ENCODE measurements at regions not wholly inside any gene's neighbourhood (a gene's known extent, or its start where the extent isn't known, plus 50 kb on each side); places are given as distances from the start of the nearest gene placed in this dataset.

- Mint-ChIP-seq H3K4me1 (no peaks in the 10 kb centered on the region), H3K36me3 (no peaks in the 10 kb centered on the region), H3K27ac (no peak overlapping the region), H3K27me3 (no peaks in the 10 kb centered on the region), H3K4me3 (no peak overlapping the region), H3K9me3 (peaks cover 0 to 5% (median 1%) of the 10 kb centered on the region in 9 donors)
- no peak for ATAC-seq
- POLR2A ChIA-PET = no interaction called here
- no peak for DNase-seq
These were observed 456.8 kb downstream of the PRR32 start for GRCh38 chrX:127276326-127276725.

GRCh38 chrX:127300511-127300910, 481.0 kb downstream of the PRR32 start:
- no peaks in the 10 kb centered on the region for H3K27me3 Mint-ChIP-seq
- no peaks in the 10 kb centered on the region for H3K4me1 Mint-ChIP-seq
- no peak overlapping the region for H3K4me3 Mint-ChIP-seq
- ATAC-seq (no peak), DNase-seq (no peak)
- H3K9me3 Mint-ChIP-seq = peaks cover 0 to 2% (median 0%) of the 10 kb centered on the region in 9 donors
- no peaks in the 10 kb centered on the region for H3K36me3 Mint-ChIP-seq
- POLR2A ChIA-PET = no interaction called here
- H3K27ac Mint-ChIP-seq = no peak overlapping the region

DNA sequence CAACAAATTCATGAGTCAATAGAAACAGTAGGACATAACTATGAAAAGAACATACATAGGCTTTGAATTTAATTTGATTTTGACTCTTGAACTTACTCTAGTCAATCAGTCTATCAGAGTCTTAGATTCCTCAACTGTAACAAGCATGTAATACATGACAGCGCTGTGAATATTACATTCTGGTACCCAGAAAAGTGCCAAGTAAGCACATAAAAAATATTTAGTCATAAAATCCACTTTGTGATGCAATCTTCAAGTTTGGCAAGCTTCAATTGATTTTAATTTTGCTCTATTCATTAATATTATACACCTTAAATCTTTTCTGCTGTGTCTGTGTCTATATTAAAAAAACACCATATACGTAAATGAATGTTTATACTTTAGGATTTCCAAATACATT, 483.3 kb downstream of the PRR32 start:
- POLR2A ChIA-PET = no interaction called here
- no peak overlapping the region for H3K27ac Mint-ChIP-seq
- no peaks in the 10 kb centered on the region for H3K36me3 Mint-ChIP-seq
- no peak for ATAC-seq
- H3K9me3 Mint-ChIP-seq = peaks cover 0 to 9% (median 0%) of the 10 kb centered on the region in 9 donors
- DNase-seq = no peak
- H3K4me1 Mint-ChIP-seq = no peaks in the 10 kb centered on the region
- no peak overlapping the region for H3K4me3 Mint-ChIP-seq
- no peaks in the 10 kb centered on the region for H3K27me3 Mint-ChIP-seq

DNA sequence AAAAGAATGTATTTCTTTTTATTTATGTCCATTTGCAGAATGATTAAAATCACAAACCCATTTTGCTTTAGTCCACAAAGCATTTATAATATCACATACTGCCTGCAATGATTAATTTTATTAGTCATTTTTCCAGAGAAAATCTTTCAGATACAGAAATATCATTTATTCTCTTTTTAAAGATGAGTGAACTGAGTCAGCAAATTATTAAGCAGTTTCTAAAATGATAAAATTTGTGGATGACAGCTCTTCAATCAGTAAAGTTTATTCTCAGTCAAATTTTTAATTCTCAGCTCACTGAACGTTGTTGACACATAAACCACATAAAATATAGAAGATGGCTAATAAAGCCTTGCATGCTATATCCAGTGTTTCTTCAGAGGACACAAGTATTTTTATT, 485.5 kb downstream of the PRR32 start:
- DNase-seq (no peak), ATAC-seq (no peak)
- POLR2A ChIA-PET = no interaction called here
- Mint-ChIP-seq H3K27ac (no peak overlapping the region), H3K27me3 (no peaks in the 10 kb centered on the region), H3K36me3 (no peaks in the 10 kb centered on the region), H3K9me3 (peaks cover 0 to 18% (median 0%) of the 10 kb centered on the region in 9 donors), H3K4me3 (no peak overlapping the region), H3K4me1 (no peaks in the 10 kb centered on the region)

DNA sequence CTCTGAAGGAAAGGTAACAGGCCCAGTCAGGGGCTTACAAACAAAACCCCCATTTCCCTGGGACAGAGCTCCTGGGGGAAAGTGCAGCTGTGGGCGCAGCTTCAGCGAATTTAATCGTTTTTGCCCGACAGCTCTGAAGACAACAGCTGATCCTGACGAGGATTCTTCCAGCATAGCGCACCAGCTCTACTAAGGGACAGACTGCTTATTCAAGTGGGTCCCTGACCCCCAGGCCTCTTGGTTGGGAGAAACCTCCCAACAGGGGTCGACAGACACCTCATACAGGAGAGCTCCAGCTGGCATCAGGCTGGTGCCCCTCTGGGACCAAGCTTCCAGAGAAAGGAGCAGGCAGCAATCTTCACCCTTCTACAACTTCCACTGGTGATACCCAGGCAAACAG, 486.7 kb downstream of the PRR32 start:
- no peaks in the 10 kb centered on the region for H3K4me1 Mint-ChIP-seq
- no peak overlapping the region for H3K27ac Mint-ChIP-seq
- POLR2A ChIA-PET = no interaction called here
- no peaks in the 10 kb centered on the region for H3K27me3 Mint-ChIP-seq
- H3K9me3 Mint-ChIP-seq = peaks cover 0 to 18% (median 3%) of the 10 kb centered on the region in 9 donors
- peak in 1 of 10 donors; percentile 30 for DNase-seq
- no peak for ATAC-seq
- no peak overlapping the region for H3K4me3 Mint-ChIP-seq
- H3K36me3 Mint-ChIP-seq = no peaks in the 10 kb centered on the region

- Mint-ChIP-seq H3K4me3 (no peak overlapping the region), H3K27me3 (no peaks in the 10 kb centered on the region), H3K27ac (no peak overlapping the region), H3K4me1 (no peaks in the 10 kb centered on the region), H3K9me3 (peaks cover 0 to 5% (median 0%) of the 10 kb centered on the region in 9 donors), H3K36me3 (no peaks in the 10 kb centered on the region)
- ATAC-seq = no peak
- DNase-seq = no peak
- POLR2A ChIA-PET = no interaction called here
These were observed 494.1 kb downstream of the PRR32 start for GRCh38 chrX:127313635-127314034.

DNA sequence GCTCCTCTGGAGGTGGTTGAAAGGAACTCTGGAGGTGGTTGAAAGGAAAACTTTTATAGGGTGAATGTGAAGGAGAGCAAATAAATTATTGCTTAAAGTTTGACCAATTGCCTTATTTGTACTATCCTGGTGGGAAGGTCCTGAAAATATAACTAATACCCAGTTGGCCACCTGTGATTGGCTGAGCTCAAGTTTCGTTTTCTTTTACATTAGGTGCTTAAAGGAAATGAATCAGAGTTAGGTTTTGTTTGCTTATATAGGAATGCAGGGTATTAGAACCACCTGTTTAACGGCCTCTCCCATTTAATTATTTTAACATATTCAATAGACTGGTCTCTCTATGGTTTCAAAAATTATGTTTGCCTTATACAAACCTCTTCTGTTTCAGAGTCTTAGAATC, 497.6 kb downstream of the PRR32 start:
- Mint-ChIP-seq H3K36me3 (no peaks in the 10 kb centered on the region), H3K27me3 (peaks cover 0 to 1% (median 0%) of the 10 kb centered on the region in 5 donors), H3K4me1 (no peaks in the 10 kb centered on the region), H3K9me3 (peaks cover 0 to 9% (median 0%) of the 10 kb centered on the region in 9 donors), H3K27ac (no peak overlapping the region), H3K4me3 (no peak overlapping the region)
- DNase-seq (no peak), ATAC-seq (no peak)
- POLR2A ChIA-PET = no interaction called here

DNA sequence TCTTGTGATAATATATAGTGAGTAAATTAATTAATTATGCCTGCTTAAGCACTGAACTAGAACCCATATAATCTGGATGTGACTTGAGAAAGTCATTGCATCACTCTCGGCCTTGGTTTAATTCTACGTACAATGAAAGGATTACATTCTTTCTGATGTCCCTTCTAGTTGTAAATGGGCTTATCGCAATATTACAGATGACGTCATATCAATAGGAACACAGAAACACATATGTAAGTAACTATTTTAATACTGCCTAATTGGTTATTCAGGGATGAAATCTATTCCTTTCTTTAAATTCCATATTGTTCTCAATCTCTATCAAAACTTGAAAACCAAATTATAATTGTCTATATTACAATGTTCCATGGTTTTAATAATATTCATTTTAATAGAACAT, 504.6 kb downstream of the PRR32 start:
- H3K4me3 Mint-ChIP-seq = no peak overlapping the region
- H3K27me3 Mint-ChIP-seq = peaks cover 0 to 1% (median 0%) of the 10 kb centered on the region in 5 donors
- POLR2A ChIA-PET = no interaction called here
- H3K36me3 Mint-ChIP-seq = no peaks in the 10 kb centered on the region
- H3K9me3 Mint-ChIP-seq = peaks cover 0 to 9% (median 0%) of the 10 kb centered on the region in 9 donors
- H3K27ac Mint-ChIP-seq = no peak overlapping the region
- DNase-seq (no peak), ATAC-seq (no peak)
- no peaks in the 10 kb centered on the region for H3K4me1 Mint-ChIP-seq

Measured in naive thymus-derived CD8-positive, alpha-beta T cell (primary cell).